PFSK-1 (cell line): ENCODE measurements at regions not wholly inside any gene's neighbourhood (a gene's known extent, or its start where the extent isn't known, plus 50 kb on each side); places are given as distances from the start of the nearest gene placed in this dataset.

Experiments
- FOXP2 ChIP-seq: optimal IDR thresholded peaks from 2 replicates; pipeline ENCODE3; 2011; ENCODE audit warnings: borderline replicate concordance, control low read depth, inconsistent platforms; ENCODE audit not compliant: insufficient read depth; ENCODE audit errors: extremely low read length, extremely low read depth
- POLR2AphosphoS5 ChIP-seq: IDR thresholded peaks from 2 replicates; pipeline ENCODE4 v1.6.1; 2012; ENCODE audit warnings: low read depth, mild to moderate bottlenecking, control low read depth, low read length, moderate library complexity
- TF ChIP-seq, protein P1 (sequence below), 2 experiments: IDR thresholded peaks; 2 replicates each; pipeline versions ENCODE4 v1.6.1 to v1.8.0; 2011 to 2012; ENCODE audit warnings: low read depth in 2 of 2, low read length in 2 of 2, control low read depth in 1 of 2, inconsistent platforms in 1 of 2, mild to moderate bottlenecking in 1 of 2, moderate library complexity in 1 of 2; ENCODE audit not compliant: insufficient read depth in 1 of 2

DNA sequence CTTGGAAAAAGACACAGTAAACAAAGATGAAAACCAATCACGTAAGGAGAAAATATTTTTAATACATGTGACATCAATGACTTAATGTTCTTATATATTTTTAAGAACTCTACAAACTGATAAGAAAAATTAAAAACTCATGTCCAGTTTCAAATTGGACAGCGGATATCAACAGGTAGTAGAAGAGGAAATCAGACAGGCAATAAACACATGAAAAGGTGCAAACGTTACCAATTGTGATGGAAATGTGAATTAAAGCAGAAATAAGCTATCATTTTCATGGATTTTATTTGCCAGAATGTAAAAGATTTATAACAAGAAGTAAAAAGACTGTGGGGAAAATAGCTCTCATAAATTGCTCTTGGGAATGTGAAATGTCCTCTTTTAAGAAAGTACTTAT is 382.3 kb downstream of the DLEU7 start:
- TF ChIP-seq, protein P1, sequence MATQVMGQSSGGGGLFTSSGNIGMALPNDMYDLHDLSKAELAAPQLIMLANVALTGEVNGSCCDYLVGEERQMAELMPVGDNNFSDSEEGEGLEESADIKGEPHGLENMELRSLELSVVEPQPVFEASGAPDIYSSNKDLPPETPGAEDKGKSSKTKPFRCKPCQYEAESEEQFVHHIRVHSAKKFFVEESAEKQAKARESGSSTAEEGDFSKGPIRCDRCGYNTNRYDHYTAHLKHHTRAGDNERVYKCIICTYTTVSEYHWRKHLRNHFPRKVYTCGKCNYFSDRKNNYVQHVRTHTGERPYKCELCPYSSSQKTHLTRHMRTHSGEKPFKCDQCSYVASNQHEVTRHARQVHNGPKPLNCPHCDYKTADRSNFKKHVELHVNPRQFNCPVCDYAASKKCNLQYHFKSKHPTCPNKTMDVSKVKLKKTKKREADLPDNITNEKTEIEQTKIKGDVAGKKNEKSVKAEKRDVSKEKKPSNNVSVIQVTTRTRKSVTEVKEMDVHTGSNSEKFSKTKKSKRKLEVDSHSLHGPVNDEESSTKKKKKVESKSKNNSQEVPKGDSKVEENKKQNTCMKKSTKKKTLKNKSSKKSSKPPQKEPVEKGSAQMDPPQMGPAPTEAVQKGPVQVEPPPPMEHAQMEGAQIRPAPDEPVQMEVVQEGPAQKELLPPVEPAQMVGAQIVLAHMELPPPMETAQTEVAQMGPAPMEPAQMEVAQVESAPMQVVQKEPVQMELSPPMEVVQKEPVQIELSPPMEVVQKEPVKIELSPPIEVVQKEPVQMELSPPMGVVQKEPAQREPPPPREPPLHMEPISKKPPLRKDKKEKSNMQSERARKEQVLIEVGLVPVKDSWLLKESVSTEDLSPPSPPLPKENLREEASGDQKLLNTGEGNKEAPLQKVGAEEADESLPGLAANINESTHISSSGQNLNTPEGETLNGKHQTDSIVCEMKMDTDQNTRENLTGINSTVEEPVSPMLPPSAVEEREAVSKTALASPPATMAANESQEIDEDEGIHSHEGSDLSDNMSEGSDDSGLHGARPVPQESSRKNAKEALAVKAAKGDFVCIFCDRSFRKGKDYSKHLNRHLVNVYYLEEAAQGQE (IDR thresholded peaks at IDR 0.05; ENCODE audit: insufficient read depth in 1 of 2, low read depth in 2 of 2, low read length in 2 of 2) = no peak
- TF ChIP-seq POLR2AphosphoS5 (no peak), FOXP2 (no peak)
